ENCODE measurements at regions not wholly inside any gene's neighbourhood (a gene's known extent, or its start where the extent isn't known, plus 50 kb on each side); places are given as distances from the start of the nearest gene placed in this dataset.

DNA sequence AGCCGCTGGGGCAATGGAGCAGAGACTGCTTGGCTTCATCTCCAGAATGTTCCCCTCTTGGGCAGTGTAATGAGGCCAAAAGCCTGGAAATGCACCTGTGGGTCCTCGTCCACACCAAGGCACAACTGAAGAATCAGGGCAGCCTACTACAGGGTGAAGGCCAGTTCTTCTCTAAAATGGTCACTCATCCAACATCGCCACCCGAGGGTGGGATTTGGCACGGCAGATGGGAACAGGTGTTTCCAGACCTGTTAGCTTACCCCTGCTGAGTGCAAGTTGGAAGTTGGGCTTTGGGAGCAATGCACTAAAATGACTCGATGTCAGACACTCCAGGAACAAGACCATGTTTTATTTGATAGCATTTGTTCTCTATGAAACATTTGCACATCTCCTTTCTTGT is 543.7 kb downstream of the NPHP4 start:
- no peak overlapping the region for H3K9ac ChIP-seq (ENCODE audit: insufficient read depth, low read length)
- no peaks in the 10 kb centered on the region for H3K27me3 ChIP-seq (ENCODE audit: control insufficient read depth, insufficient read depth, low read length)
- no peaks in the 10 kb centered on the region for H3K79me2 ChIP-seq (ENCODE audit: control insufficient read depth, insufficient read depth, low read length)
- H3K27ac ChIP-seq (ENCODE audit: insufficient read depth, low read length), result no peak overlapping the region
- H3K4me1 ChIP-seq (ENCODE audit: control insufficient read depth, extremely low read depth, insufficient read depth, low read length), result no peaks in the 10 kb centered on the region
- DNase-seq (ENCODE audit: low read depth in 2 of 2), result no peak
- TF ChIP-seq CTCF (conservative IDR thresholded peaks at IDR 0.05 in 1 of 2, IDR thresholded peaks at IDR 0.05 in 1 of 2; ENCODE audit: low read depth in 1 of 2, low read length in 2 of 2) (no peak), EZH2 (IDR thresholded peaks at IDR 0.05; ENCODE audit: low read length, missing control alignments) (no peak)
- H3K4me2 ChIP-seq (ENCODE audit: extremely low read depth, insufficient read depth, low read length), result no peak overlapping the region
- no peaks in the 10 kb centered on the region for H4K20me1 ChIP-seq (ENCODE audit: control insufficient read depth, extremely low read depth, insufficient read depth, low read length)
- H2AFZ ChIP-seq (ENCODE audit: low read length), result no peak overlapping the region
- no peaks in the 10 kb centered on the region for H3K9me3 ChIP-seq (ENCODE audit: control insufficient read depth, insufficient read depth, low read depth, low read length)
- no peaks in the 10 kb centered on the region for H3K36me3 ChIP-seq (ENCODE audit: control insufficient read depth, insufficient read depth, low read length)
- H3K4me3 ChIP-seq (replicated peaks in 1 of 4; ENCODE audit: control extremely low read depth in 1 of 4, insufficient read depth in 1 of 4, low read depth in 3 of 4, low read length in 4 of 4), result no peak overlapping the region

DNA sequence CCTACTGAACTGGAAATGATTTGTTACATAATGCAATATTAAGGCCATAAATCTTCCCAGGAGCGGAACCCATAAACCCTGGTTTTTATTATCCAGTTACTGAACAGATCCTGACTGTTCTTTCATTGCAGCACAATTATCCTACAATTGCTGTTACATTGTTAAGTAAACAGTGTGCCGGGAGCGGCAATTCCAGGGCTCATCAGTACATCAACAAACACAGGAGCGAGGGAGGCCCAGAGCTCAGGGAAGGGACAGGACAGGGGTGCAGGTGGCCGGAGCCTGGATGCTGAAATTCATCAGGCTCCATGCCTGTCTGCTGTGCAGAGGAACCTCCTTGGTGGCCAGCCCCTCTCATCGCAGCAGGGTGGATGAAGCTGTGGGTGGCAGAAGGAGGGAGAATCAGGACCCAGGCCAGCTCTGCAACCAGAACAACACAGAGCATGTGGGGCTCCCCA is 544.7 kb downstream of the NPHP4 start:
- DNase-seq (ENCODE audit: low read depth in 2 of 2), result no peak
- Histone ChIP-seq H3K4me1 (ENCODE audit: control insufficient read depth, extremely low read depth, insufficient read depth, low read length) (no peaks in the 10 kb centered on the region), H3K36me3 (ENCODE audit: control insufficient read depth, insufficient read depth, low read length) (no peaks in the 10 kb centered on the region), H3K9me3 (ENCODE audit: control insufficient read depth, insufficient read depth, low read depth, low read length) (no peaks in the 10 kb centered on the region), H3K79me2 (ENCODE audit: control insufficient read depth, insufficient read depth, low read length) (no peaks in the 10 kb centered on the region), H2AFZ (ENCODE audit: low read length) (no peak overlapping the region), H4K20me1 (ENCODE audit: control insufficient read depth, extremely low read depth, insufficient read depth, low read length) (no peaks in the 10 kb centered on the region), H3K4me3 (replicated peaks in 1 of 4; ENCODE audit: control extremely low read depth in 1 of 4, insufficient read depth in 1 of 4, low read depth in 3 of 4, low read length in 4 of 4) (no peak overlapping the region), H3K27ac (ENCODE audit: insufficient read depth, low read length) (no peak overlapping the region), H3K27me3 (ENCODE audit: control insufficient read depth, insufficient read depth, low read length) (no peaks in the 10 kb centered on the region), H3K9ac (ENCODE audit: insufficient read depth, low read length) (no peak overlapping the region), H3K4me2 (ENCODE audit: extremely low read depth, insufficient read depth, low read length) (no peak overlapping the region)
- TF ChIP-seq EZH2 (IDR thresholded peaks at IDR 0.05; ENCODE audit: low read length, missing control alignments) (no peak), CTCF (conservative IDR thresholded peaks at IDR 0.05 in 1 of 2, IDR thresholded peaks at IDR 0.05 in 1 of 2; ENCODE audit: low read depth in 1 of 2, low read length in 2 of 2) (no peak)

GRCh38 chr1:5444396-5444795 is 547.8 kb downstream of the NPHP4 start:
- Histone ChIP-seq H3K27me3 (ENCODE audit: control insufficient read depth, insufficient read depth, low read length) (no peaks in the 10 kb centered on the region), H3K4me3 (replicated peaks in 1 of 4; ENCODE audit: control extremely low read depth in 1 of 4, insufficient read depth in 1 of 4, low read depth in 3 of 4, low read length in 4 of 4) (no peak overlapping the region), H3K79me2 (ENCODE audit: control insufficient read depth, insufficient read depth, low read length) (no peaks in the 10 kb centered on the region), H3K36me3 (ENCODE audit: control insufficient read depth, insufficient read depth, low read length) (no peaks in the 10 kb centered on the region), H3K4me2 (ENCODE audit: extremely low read depth, insufficient read depth, low read length) (no peak overlapping the region), H3K9ac (ENCODE audit: insufficient read depth, low read length) (no peak overlapping the region), H3K9me3 (ENCODE audit: control insufficient read depth, insufficient read depth, low read depth, low read length) (no peaks in the 10 kb centered on the region), H4K20me1 (ENCODE audit: control insufficient read depth, extremely low read depth, insufficient read depth, low read length) (no peaks in the 10 kb centered on the region), H2AFZ (ENCODE audit: low read length) (no peak overlapping the region), H3K27ac (ENCODE audit: insufficient read depth, low read length) (no peak overlapping the region), H3K4me1 (ENCODE audit: control insufficient read depth, extremely low read depth, insufficient read depth, low read length) (no peaks in the 10 kb centered on the region)
- no peak for TF ChIP-seq CTCF (conservative IDR thresholded peaks at IDR 0.05 in 1 of 2, IDR thresholded peaks at IDR 0.05 in 1 of 2; ENCODE audit: low read depth in 1 of 2, low read length in 2 of 2)
- no peak for DNase-seq (ENCODE audit: low read depth in 2 of 2)

All from fibroblast of lung (primary cell).